ENCODE measurements at regions not wholly inside any gene's neighbourhood (a gene's known extent, or its start where the extent isn't known, plus 50 kb on each side); places are given as distances from the start of the nearest gene placed in this dataset.

- no peak overlapping the region for H3K4me3 ChIP-seq (ENCODE audit: low read depth, low read length)
- no peak for TF ChIP-seq CTCF (IDR thresholded peaks at IDR 0.05; ENCODE audit: low read depth, low read length, missing control alignments)
- no peak for DNase-seq (ENCODE audit: low read depth)
Observed at GRCh38 chr3:34024447-34025240, 226.2 kb downstream of the PDCD6IP start.

GRCh38 chr3:34033839-34034238 lies 235.4 kb downstream of the PDCD6IP start:
- DNase-seq (ENCODE audit: low read depth), result no peak
- no peak for TF ChIP-seq CTCF (IDR thresholded peaks at IDR 0.05; ENCODE audit: low read depth, low read length, missing control alignments)
- no peak overlapping the region for H3K4me3 ChIP-seq (ENCODE audit: low read depth, low read length)

- no peak for TF ChIP-seq CTCF (IDR thresholded peaks at IDR 0.05; ENCODE audit: low read depth, low read length, missing control alignments)
- no peak overlapping the region for H3K4me3 ChIP-seq (ENCODE audit: low read depth, low read length)
- DNase-seq (ENCODE audit: low read depth), result no peak
Observed at GRCh38 chr3:34034840-34035239, 236.4 kb downstream of the PDCD6IP start.

- no peak for DNase-seq (ENCODE audit: low read depth)
- TF ChIP-seq CTCF (IDR thresholded peaks at IDR 0.05; ENCODE audit: low read depth, low read length, missing control alignments), result no peak
- H3K4me3 ChIP-seq (ENCODE audit: low read depth, low read length), result no peak overlapping the region
Observed at GRCh38 chr3:34035775-34036174, 237.3 kb downstream of the PDCD6IP start.

GRCh38 chr3:34037260-34037659 lies 238.8 kb downstream of the PDCD6IP start:
- H3K4me3 ChIP-seq (ENCODE audit: low read depth, low read length), result no peak overlapping the region
- no peak for TF ChIP-seq CTCF (IDR thresholded peaks at IDR 0.05; ENCODE audit: low read depth, low read length, missing control alignments)
- no peak for DNase-seq (ENCODE audit: low read depth)

GRCh38 chr3:34038131-34038530 lies 239.7 kb downstream of the PDCD6IP start:
- no peak for DNase-seq (ENCODE audit: low read depth)
- no peak overlapping the region for H3K4me3 ChIP-seq (ENCODE audit: low read depth, low read length)
- no peak for TF ChIP-seq CTCF (IDR thresholded peaks at IDR 0.05; ENCODE audit: low read depth, low read length, missing control alignments)

- no peak for TF ChIP-seq CTCF (IDR thresholded peaks at IDR 0.05; ENCODE audit: low read depth, low read length, missing control alignments)
Observed at GRCh38 chr3:34046154-34046553, 247.7 kb downstream of the PDCD6IP start.

More at GRCh38 chr3:34046154-34046553, 247.7 kb downstream of the PDCD6IP start:
- no peak overlapping the region for H3K4me3 ChIP-seq (ENCODE audit: low read depth, low read length)
- no peak for DNase-seq (ENCODE audit: low read depth)

Data from GM12864 (cell line).